ENCODE measurements at regions not wholly inside any gene's neighbourhood (a gene's known extent, or its start where the extent isn't known, plus 50 kb on each side); places are given as distances from the start of the nearest gene placed in this dataset.

GRCh38 chr7:43021431-43021830 is 89.3 kb downstream of the MRPL32 start:
- TF ChIP-seq ZFP30 (CRISPR knock-in tag; IDR thresholded peaks at IDR 0.05) = no peak
- TF ChIP-seq BACH2 (CRISPR knock-in tag; IDR thresholded peaks at IDR 0.05; ENCODE audit: borderline replicate concordance) = no peak
- no peak for TF ChIP-seq ZFP3 (CRISPR knock-in tag; IDR thresholded peaks at IDR 0.05)
- no peak for TF ChIP-seq TOX (CRISPR knock-in tag; IDR thresholded peaks at IDR 0.05; ENCODE audit: borderline replicate concordance)
- TF ChIP-seq ESRRG (CRISPR knock-in tag; IDR thresholded peaks at IDR 0.05) = no peak
- no peak for TF ChIP-seq PPARA (CRISPR knock-in tag; IDR thresholded peaks at IDR 0.05; ENCODE audit: borderline replicate concordance)
- TF ChIP-seq CSDC2 (CRISPR knock-in tag; IDR thresholded peaks at IDR 0.05) = no peak

GRCh38 chr7:43022008-43022407 is 89.8 kb downstream of the MRPL32 start:
- no peak for TF ChIP-seq ZNF8 (CRISPR knock-in tag; IDR thresholded peaks at IDR 0.05)
- no peak for TF ChIP-seq BACH2 (CRISPR knock-in tag; IDR thresholded peaks at IDR 0.05; ENCODE audit: borderline replicate concordance)
- no peak for TF ChIP-seq TSHZ2 (CRISPR knock-in tag; IDR thresholded peaks at IDR 0.05)
- TF ChIP-seq OSR1 (CRISPR knock-in tag; IDR thresholded peaks at IDR 0.05) = no peak
- no peak for TF ChIP-seq CSRNP3 (CRISPR knock-in tag; IDR thresholded peaks at IDR 0.05)
- no peak for TF ChIP-seq ESRRG (CRISPR knock-in tag; IDR thresholded peaks at IDR 0.05)
- no peak for TF ChIP-seq CREB5 (CRISPR knock-in tag; IDR thresholded peaks at IDR 0.05; ENCODE audit: low read depth)
- TF ChIP-seq SNAI2 (CRISPR knock-in tag; IDR thresholded peaks at IDR 0.05) = no peak
- TF ChIP-seq CSDC2 (CRISPR knock-in tag; IDR thresholded peaks at IDR 0.05) = no peak
- no peak for TF ChIP-seq RARB (CRISPR knock-in tag; IDR thresholded peaks at IDR 0.05)
- no peak for TF ChIP-seq ZFP3 (CRISPR knock-in tag; IDR thresholded peaks at IDR 0.05)
- TF ChIP-seq PATZ1 (CRISPR knock-in tag; IDR thresholded peaks at IDR 0.05; ENCODE audit: borderline replicate concordance) = no peak
- no peak for TF ChIP-seq ISL1 (CRISPR knock-in tag; IDR thresholded peaks at IDR 0.05)
- TF ChIP-seq ZC3H10 (CRISPR knock-in tag; IDR thresholded peaks at IDR 0.05) = no peak
- no peak for TF ChIP-seq GLIS3 (CRISPR knock-in tag; IDR thresholded peaks at IDR 0.05)
- TF ChIP-seq ZFP30 (CRISPR knock-in tag; IDR thresholded peaks at IDR 0.05) = no peak
- no peak for TF ChIP-seq ZNF70 (CRISPR knock-in tag; IDR thresholded peaks at IDR 0.05)
- TF ChIP-seq PPARA (CRISPR knock-in tag; IDR thresholded peaks at IDR 0.05; ENCODE audit: borderline replicate concordance) = no peak
- no peak for TF ChIP-seq TCF4 (CRISPR knock-in tag; IDR thresholded peaks at IDR 0.05; ENCODE audit: borderline replicate concordance)
- no peak for TF ChIP-seq ARNTL (CRISPR knock-in tag; IDR thresholded peaks at IDR 0.05; ENCODE audit: borderline replicate concordance, low read depth)
- ATAC-seq = no peak

More at GRCh38 chr7:43021431-43021830, 89.3 kb downstream of the MRPL32 start:
- no peak for ATAC-seq

GRCh38 chr7:43033369-43033768 is 79.1 kb upstream of the HECW1 start:
- no peak for ATAC-seq
- TF ChIP-seq ZFP30 (CRISPR knock-in tag; IDR thresholded peaks at IDR 0.05) (no peak), OSR1 (CRISPR knock-in tag; IDR thresholded peaks at IDR 0.05) (no peak), BACH2 (CRISPR knock-in tag; IDR thresholded peaks at IDR 0.05; ENCODE audit: borderline replicate concordance) (no peak), CSRNP3 (CRISPR knock-in tag; IDR thresholded peaks at IDR 0.05) (no peak), ZFP3 (CRISPR knock-in tag; IDR thresholded peaks at IDR 0.05) (no peak), RARB (CRISPR knock-in tag; IDR thresholded peaks at IDR 0.05) (no peak), ZC3H10 (CRISPR knock-in tag; IDR thresholded peaks at IDR 0.05) (no peak), GLIS3 (CRISPR knock-in tag; IDR thresholded peaks at IDR 0.05) (no peak), CREB5 (CRISPR knock-in tag; IDR thresholded peaks at IDR 0.05; ENCODE audit: low read depth) (no peak), ZNF8 (CRISPR knock-in tag; IDR thresholded peaks at IDR 0.05) (no peak), TOX (CRISPR knock-in tag; IDR thresholded peaks at IDR 0.05; ENCODE audit: borderline replicate concordance) (no peak), ZNF565 (CRISPR knock-in tag; conservative IDR thresholded peaks at IDR 0.05; ENCODE audit: low read depth) (no peak), PPARA (CRISPR knock-in tag; IDR thresholded peaks at IDR 0.05; ENCODE audit: borderline replicate concordance) (no peak), ZNF70 (CRISPR knock-in tag; IDR thresholded peaks at IDR 0.05) (no peak), PATZ1 (CRISPR knock-in tag; IDR thresholded peaks at IDR 0.05; ENCODE audit: borderline replicate concordance) (no peak), ISL1 (CRISPR knock-in tag; IDR thresholded peaks at IDR 0.05) (no peak)
